Activated naive CD4-positive, alpha-beta T cell treated with anti-CD3 and anti-CD28 coated beads, Interleukin-2, amount 10 ng/mL, durations not matched to agents 7 days and 5 days (primary cell): ENCODE measurements at regions not wholly inside any gene's neighbourhood (a gene's known extent, or its start where the extent isn't known, plus 50 kb on each side); places are given as distances from the start of the nearest gene placed in this dataset.

ENCODE experiments used
- CTCF ChIA-PET: fragments of 350-600 bp; sonication (Branson Sonifier 250); formaldehyde crosslinking; loops from one replicate; lab custom pipeline; 2021; ENCODE audit warnings: antibody characterized with exemption; lab: Charles Lee
- DNase-seq: peaks from one replicate; pipeline ENCODE4 v3.0.0-alpha.2; 2020
- H3K27ac Mint-ChIP-seq: one replicate; pipeline ENCODE4 v1.8.0; 2021; ENCODE audit warnings: mild to moderate bottlenecking, moderate library complexity, mixed read lengths
- H3K27me3 Mint-ChIP-seq: one replicate; pipeline ENCODE4 v1.8.0; 2021; ENCODE audit warnings: mild to moderate bottlenecking, mixed read lengths
- H3K36me3 Mint-ChIP-seq: one replicate; pipeline ENCODE4 v1.8.0; 2021; ENCODE audit warnings: mixed read lengths
- H3K4me1 Mint-ChIP-seq: one replicate; pipeline ENCODE4 v1.8.0; 2021; ENCODE audit warnings: mixed read lengths
- H3K4me3 Mint-ChIP-seq: one replicate; pipeline ENCODE4 v1.8.0; 2021; ENCODE audit warnings: mild to moderate bottlenecking, moderate library complexity, mixed read lengths
- H3K9me3 Mint-ChIP-seq: one replicate; pipeline ENCODE4 v1.8.0; 2021; ENCODE audit warnings: mixed read lengths

GRCh38 chr5:74280306-74280705 is 360.2 kb downstream of the ENC1 start:
- H3K9me3 Mint-ChIP-seq: no peaks in the 10 kb centered on the region
- no peaks in the 10 kb centered on the region for H3K4me1 Mint-ChIP-seq
- H3K27me3 Mint-ChIP-seq: no peaks in the 10 kb centered on the region
- CTCF ChIA-PET: no interaction called here
- no peaks in the 10 kb centered on the region for H3K36me3 Mint-ChIP-seq
- DNase-seq: no peak
- H3K4me3 Mint-ChIP-seq: no peak overlapping the region
- H3K27ac Mint-ChIP-seq: no peak overlapping the region

DNA sequence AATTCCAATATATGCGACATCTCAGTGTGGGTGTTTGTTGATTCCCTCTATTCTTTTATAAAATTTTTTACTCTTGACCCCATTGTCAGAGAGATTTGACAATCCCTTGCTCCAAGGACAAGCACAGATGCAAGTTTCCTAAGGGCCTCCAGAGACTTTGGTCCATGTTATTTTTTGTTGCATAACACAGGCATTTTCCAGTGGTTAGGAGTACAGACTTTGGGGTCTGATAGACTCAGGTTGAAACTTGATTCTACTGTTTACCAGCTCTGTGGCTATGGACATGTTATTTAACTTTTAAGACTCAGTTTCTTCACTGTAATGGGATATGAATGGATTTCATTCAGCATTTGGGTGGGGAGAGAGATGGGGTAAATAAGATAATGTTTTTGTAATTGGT is 361.3 kb downstream of the ENC1 start:
- Mint-ChIP-seq H3K36me3 (no peaks in the 10 kb centered on the region), H3K4me1 (no peaks in the 10 kb centered on the region), H3K27ac (no peak overlapping the region), H3K4me3 (no peak overlapping the region), H3K9me3 (no peaks in the 10 kb centered on the region), H3K27me3 (no peaks in the 10 kb centered on the region)
- CTCF ChIA-PET: no interaction called here
- no peak for DNase-seq

DNA sequence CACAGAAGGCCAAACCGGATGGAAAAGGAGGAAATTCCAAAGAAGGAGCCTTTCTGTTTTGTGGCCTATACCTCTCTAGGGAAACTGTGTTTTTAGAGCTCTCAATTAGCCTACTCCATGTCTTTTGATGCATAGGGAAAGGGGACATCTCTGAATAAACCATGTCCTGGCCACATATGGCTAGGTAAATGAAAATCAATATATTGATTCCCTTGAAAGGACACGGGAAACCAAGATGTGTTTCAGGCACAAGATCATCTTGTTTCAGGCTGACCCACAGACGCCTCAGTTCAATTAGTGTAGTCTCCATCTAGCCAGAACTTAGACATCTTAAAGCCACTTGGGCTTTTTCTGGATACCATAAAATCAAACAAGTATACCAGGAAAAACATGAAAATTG is 363.1 kb downstream of the ENC1 start:
- no peaks in the 10 kb centered on the region for H3K36me3 Mint-ChIP-seq
- H3K27ac Mint-ChIP-seq: no peak overlapping the region
- H3K4me1 Mint-ChIP-seq: no peaks in the 10 kb centered on the region
- no peaks in the 10 kb centered on the region for H3K9me3 Mint-ChIP-seq
- no peak overlapping the region for H3K4me3 Mint-ChIP-seq
- H3K27me3 Mint-ChIP-seq: no peaks in the 10 kb centered on the region
- CTCF ChIA-PET: no interaction called here
- DNase-seq: no peak

DNA sequence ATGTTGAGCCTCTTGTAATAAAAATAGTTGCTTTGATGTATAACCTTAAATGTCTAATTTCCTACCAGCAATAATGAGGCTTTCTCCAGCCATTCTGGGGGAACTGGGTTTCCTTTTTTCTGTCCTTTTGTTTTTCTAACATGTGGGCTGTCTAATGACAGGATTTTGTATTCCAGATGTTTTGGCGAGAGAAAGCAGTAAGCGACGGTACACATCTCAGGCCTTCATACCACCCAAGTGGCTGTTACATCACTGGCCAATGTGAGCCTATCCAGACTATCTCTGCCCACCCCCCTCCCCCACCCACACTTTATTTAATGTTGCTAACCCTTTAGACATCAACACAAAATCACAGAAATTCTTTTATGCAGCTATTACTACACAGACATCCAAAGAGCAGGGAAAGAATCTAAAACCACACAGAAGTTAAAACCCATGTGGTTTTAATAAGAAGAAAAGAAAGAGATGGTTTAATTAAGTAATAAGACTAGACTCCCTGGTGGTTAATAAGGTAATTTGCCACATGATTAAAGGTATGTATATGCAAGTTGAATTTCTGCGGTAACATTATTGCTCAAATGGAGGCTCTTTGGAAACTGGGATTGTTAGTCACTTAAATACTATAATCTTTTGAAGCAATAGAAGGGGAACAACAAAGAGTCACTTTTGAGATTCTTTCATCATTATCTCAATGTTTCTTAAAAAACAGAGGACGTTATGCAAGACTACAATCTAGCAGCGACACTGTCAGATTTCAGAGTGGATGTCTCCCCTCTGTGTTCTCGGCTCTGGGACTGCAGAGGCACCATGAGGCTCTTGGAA is 365.1 kb downstream of the ENC1 start:
- no peak for DNase-seq
- CTCF ChIA-PET: no interaction called here

DNA sequence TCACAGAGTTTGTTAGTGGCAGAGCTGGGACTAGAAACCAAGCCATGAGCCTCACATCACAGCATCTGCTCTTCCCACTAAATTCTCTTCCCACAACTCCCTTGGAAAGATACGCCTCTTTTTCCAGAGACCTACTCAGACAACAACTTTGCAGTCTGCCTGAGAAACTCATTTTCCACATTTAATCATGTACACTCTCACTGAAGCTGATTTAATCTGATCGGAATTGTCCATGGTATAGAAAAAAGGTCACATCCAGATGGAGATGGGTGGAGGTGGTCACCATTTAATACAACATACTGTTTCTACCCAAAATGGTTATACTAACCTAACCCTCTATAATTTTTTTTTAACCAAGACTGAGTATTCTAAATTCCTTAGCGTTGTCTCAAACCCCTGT is 366.2 kb downstream of the ENC1 start:
- Mint-ChIP-seq H3K4me1 (no peaks in the 10 kb centered on the region), H3K36me3 (no peaks in the 10 kb centered on the region), H3K9me3 (no peaks in the 10 kb centered on the region), H3K27ac (no peak overlapping the region), H3K4me3 (no peak overlapping the region), H3K27me3 (no peaks in the 10 kb centered on the region)
- CTCF ChIA-PET: no interaction called here
- no peak for DNase-seq

More for the DNA sequence above, 365.1 kb downstream of the ENC1 start:
- no peaks in the 10 kb centered on the region for H3K9me3 Mint-ChIP-seq
- H3K27me3 Mint-ChIP-seq: no peaks in the 10 kb centered on the region
- H3K4me3 Mint-ChIP-seq: no peak overlapping the region
- no peaks in the 10 kb centered on the region for H3K36me3 Mint-ChIP-seq
- no peak overlapping the region for H3K27ac Mint-ChIP-seq
- no peaks in the 10 kb centered on the region for H3K4me1 Mint-ChIP-seq

- CTCF ChIA-PET: no interaction called here
- no peaks in the 10 kb centered on the region for H3K4me1 Mint-ChIP-seq
Measured at GRCh38 chr5:74272831-74273451, 367.6 kb downstream of the ENC1 start.

GRCh38 chr5:74272024-74272775 is 368.3 kb downstream of the ENC1 start:
- no peak for DNase-seq
- no peak overlapping the region for H3K27ac Mint-ChIP-seq
- H3K4me1 Mint-ChIP-seq: no peaks in the 10 kb centered on the region
- no peaks in the 10 kb centered on the region for H3K9me3 Mint-ChIP-seq
- no peaks in the 10 kb centered on the region for H3K36me3 Mint-ChIP-seq
- H3K27me3 Mint-ChIP-seq: no peaks in the 10 kb centered on the region
- CTCF ChIA-PET: no interaction called here
- H3K4me3 Mint-ChIP-seq: no peak overlapping the region

More at GRCh38 chr5:74272831-74273451, 367.6 kb downstream of the ENC1 start:
- no peaks in the 10 kb centered on the region for H3K36me3 Mint-ChIP-seq
- no peaks in the 10 kb centered on the region for H3K9me3 Mint-ChIP-seq
- DNase-seq: no peak
- no peak overlapping the region for H3K4me3 Mint-ChIP-seq
- H3K27ac Mint-ChIP-seq: no peak overlapping the region
- no peaks in the 10 kb centered on the region for H3K27me3 Mint-ChIP-seq

DNA sequence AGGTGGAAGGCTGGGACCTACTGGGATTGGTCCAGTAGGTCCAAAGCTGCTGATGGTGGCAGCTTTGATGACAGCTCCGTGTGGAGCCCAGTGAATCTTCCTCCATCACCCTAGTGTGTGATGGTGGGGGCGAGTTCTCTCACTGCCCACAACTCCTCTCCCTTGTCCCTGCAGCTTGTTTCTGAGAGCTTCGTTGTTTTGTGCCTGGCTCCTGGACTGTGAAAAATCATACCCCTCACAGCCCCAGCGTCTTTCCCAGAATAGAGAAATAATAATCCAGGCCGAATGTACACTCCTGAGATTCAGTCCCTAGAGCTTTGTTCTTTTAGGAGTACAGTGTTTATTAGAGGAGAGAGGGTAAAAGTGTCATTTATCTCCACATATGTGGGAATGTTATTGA is 372.2 kb downstream of the ENC1 start:
- no peak for DNase-seq
- H3K27me3 Mint-ChIP-seq: no peaks in the 10 kb centered on the region
- no peaks in the 10 kb centered on the region for H3K9me3 Mint-ChIP-seq
- H3K4me1 Mint-ChIP-seq: no peaks in the 10 kb centered on the region
- CTCF ChIA-PET: no interaction called here
- H3K4me3 Mint-ChIP-seq: no peak overlapping the region
- no peaks in the 10 kb centered on the region for H3K36me3 Mint-ChIP-seq
- H3K27ac Mint-ChIP-seq: no peak overlapping the region

- no peaks in the 10 kb centered on the region for H3K27me3 Mint-ChIP-seq
- no peaks in the 10 kb centered on the region for H3K9me3 Mint-ChIP-seq
- DNase-seq: no peak
- H3K4me3 Mint-ChIP-seq: no peak overlapping the region
- CTCF ChIA-PET: no interaction called here
- no peaks in the 10 kb centered on the region for H3K4me1 Mint-ChIP-seq
- no peak overlapping the region for H3K27ac Mint-ChIP-seq
- no peaks in the 10 kb centered on the region for H3K36me3 Mint-ChIP-seq
Measured at GRCh38 chr5:74266836-74267235, 373.7 kb downstream of the ENC1 start.

DNA sequence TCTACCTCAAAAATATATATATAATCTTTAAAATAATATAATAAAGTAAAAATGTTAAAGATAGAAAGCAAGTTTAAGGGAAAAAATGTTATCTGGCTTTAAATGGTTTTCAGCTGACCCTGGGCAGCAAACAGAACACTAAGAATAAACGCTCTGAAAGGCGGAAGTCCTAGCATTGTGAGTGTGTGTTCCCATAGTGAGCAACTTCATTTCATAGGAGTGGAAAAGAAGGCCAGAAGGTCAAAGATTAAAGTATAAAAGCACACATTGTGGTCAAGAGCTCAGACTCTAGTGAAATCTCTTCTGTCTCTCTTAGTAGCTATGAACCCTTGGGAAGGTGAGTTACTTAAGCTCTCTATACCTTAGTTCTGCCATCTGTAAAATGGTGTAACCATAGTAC is 374.4 kb downstream of the ENC1 start:
- Mint-ChIP-seq H3K27ac (no peak overlapping the region), H3K27me3 (no peaks in the 10 kb centered on the region), H3K4me3 (no peak overlapping the region), H3K4me1 (no peaks in the 10 kb centered on the region), H3K9me3 (no peaks in the 10 kb centered on the region), H3K36me3 (no peaks in the 10 kb centered on the region)
- DNase-seq: no peak
- CTCF ChIA-PET: no interaction called here

GRCh38 chr5:74262544-74263207 is 377.9 kb downstream of the ENC1 start:
- DNase-seq: no peak
- no peak overlapping the region for H3K4me3 Mint-ChIP-seq
- CTCF ChIA-PET: no interaction called here
- H3K4me1 Mint-ChIP-seq: no peaks in the 10 kb centered on the region
- H3K9me3 Mint-ChIP-seq: no peaks in the 10 kb centered on the region
- H3K27me3 Mint-ChIP-seq: peaks cover 5% of the 10 kb centered on the region
- H3K27ac Mint-ChIP-seq: no peak overlapping the region
- no peaks in the 10 kb centered on the region for H3K36me3 Mint-ChIP-seq

- CTCF ChIA-PET: no interaction called here
- H3K4me3 Mint-ChIP-seq: no peak overlapping the region
Measured at GRCh38 chr5:74261866-74262265, 378.7 kb downstream of the ENC1 start.

GRCh38 chr5:74261421-74261820 is 379.1 kb downstream of the ENC1 start:
- H3K27me3 Mint-ChIP-seq: peaks cover 10% of the 10 kb centered on the region
- CTCF ChIA-PET: no interaction called here
- no peaks in the 10 kb centered on the region for H3K9me3 Mint-ChIP-seq
- H3K36me3 Mint-ChIP-seq: no peaks in the 10 kb centered on the region
- no peak overlapping the region for H3K27ac Mint-ChIP-seq
- no peak for DNase-seq
- H3K4me3 Mint-ChIP-seq: no peak overlapping the region
- H3K4me1 Mint-ChIP-seq: no peaks in the 10 kb centered on the region

More at GRCh38 chr5:74261866-74262265, 378.7 kb downstream of the ENC1 start:
- H3K9me3 Mint-ChIP-seq: no peaks in the 10 kb centered on the region
- H3K27me3 Mint-ChIP-seq: peaks cover 10% of the 10 kb centered on the region
- no peaks in the 10 kb centered on the region for H3K4me1 Mint-ChIP-seq
- no peak overlapping the region for H3K27ac Mint-ChIP-seq
- H3K36me3 Mint-ChIP-seq: no peaks in the 10 kb centered on the region
- no peak for DNase-seq

GRCh38 chr5:74259572-74259971 is 381.0 kb downstream of the ENC1 start:
- H3K4me1 Mint-ChIP-seq: no peaks in the 10 kb centered on the region
- H3K36me3 Mint-ChIP-seq: no peaks in the 10 kb centered on the region
- no peak overlapping the region for H3K4me3 Mint-ChIP-seq
- no peaks in the 10 kb centered on the region for H3K9me3 Mint-ChIP-seq
- H3K27ac Mint-ChIP-seq: no peak overlapping the region
- peaks cover 10% of the 10 kb centered on the region for H3K27me3 Mint-ChIP-seq
- no peak for DNase-seq
- CTCF ChIA-PET: no interaction called here
